HL-60 (cell line): ENCODE measurements at regions not wholly inside any gene's neighbourhood (a gene's known extent, or its start where the extent isn't known, plus 50 kb on each side); places are given as distances from the start of the nearest gene placed in this dataset.

ENCODE experiments used
- CTCF ChIP-seq: IDR thresholded peaks from one replicate; pipeline ENCODE4 v1.5.1; 2011; ENCODE audit warnings: low read length, control low read depth, inconsistent platforms; ENCODE audit not compliant: insufficient read depth
- GABPA ChIP-seq: IDR thresholded peaks from 2 replicates; pipeline ENCODE4 v1.6.1; 2012; ENCODE audit warnings: low read depth
- POLR2AphosphoS5 ChIP-seq: IDR thresholded peaks from 2 replicates; pipeline ENCODE4 v1.6.1; 2012; ENCODE audit warnings: low read depth
- SPI1 ChIP-seq: IDR thresholded peaks from 2 replicates; pipeline ENCODE4 v1.6.1; 2012; ENCODE audit warnings: low read depth, mild to moderate bottlenecking, borderline replicate concordance
- TF ChIP-seq, protein P1 (sequence below): IDR thresholded peaks from 2 replicates; pipeline ENCODE4 v1.6.1; 2012; ENCODE audit warnings: low read depth; ENCODE audit not compliant: insufficient replicate concordance

DNA sequence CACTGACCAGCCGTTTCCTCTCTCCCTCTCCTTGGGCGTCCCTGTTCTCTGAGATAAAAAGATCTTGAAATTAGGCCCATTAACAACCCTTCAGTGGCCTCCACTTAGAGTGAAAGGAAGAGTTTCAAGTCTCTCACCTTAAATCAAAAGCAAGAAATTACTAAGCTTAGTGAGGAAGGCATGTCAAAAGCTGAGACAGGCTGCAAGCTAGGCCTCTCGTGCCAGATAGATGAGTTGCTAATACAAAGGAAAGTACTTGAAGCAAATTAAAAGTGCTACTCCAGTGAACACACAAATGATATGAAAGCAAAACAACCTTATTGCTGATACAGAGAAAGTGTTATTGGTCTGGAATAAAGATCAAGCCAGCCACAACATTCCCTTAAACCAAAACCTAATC, 331.3 kb upstream of the SEMA6A start:
- no peak for TF ChIP-seq POLR2AphosphoS5
- no peak for TF ChIP-seq CTCF
- TF ChIP-seq, protein P1, sequence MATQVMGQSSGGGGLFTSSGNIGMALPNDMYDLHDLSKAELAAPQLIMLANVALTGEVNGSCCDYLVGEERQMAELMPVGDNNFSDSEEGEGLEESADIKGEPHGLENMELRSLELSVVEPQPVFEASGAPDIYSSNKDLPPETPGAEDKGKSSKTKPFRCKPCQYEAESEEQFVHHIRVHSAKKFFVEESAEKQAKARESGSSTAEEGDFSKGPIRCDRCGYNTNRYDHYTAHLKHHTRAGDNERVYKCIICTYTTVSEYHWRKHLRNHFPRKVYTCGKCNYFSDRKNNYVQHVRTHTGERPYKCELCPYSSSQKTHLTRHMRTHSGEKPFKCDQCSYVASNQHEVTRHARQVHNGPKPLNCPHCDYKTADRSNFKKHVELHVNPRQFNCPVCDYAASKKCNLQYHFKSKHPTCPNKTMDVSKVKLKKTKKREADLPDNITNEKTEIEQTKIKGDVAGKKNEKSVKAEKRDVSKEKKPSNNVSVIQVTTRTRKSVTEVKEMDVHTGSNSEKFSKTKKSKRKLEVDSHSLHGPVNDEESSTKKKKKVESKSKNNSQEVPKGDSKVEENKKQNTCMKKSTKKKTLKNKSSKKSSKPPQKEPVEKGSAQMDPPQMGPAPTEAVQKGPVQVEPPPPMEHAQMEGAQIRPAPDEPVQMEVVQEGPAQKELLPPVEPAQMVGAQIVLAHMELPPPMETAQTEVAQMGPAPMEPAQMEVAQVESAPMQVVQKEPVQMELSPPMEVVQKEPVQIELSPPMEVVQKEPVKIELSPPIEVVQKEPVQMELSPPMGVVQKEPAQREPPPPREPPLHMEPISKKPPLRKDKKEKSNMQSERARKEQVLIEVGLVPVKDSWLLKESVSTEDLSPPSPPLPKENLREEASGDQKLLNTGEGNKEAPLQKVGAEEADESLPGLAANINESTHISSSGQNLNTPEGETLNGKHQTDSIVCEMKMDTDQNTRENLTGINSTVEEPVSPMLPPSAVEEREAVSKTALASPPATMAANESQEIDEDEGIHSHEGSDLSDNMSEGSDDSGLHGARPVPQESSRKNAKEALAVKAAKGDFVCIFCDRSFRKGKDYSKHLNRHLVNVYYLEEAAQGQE: no peak
- TF ChIP-seq GABPA: no peak
- TF ChIP-seq SPI1: no peak
